NCI-H526 (cell line): ENCODE measurements at regions not wholly inside any gene's neighbourhood (a gene's known extent, or its start where the extent isn't known, plus 50 kb on each side); places are given as distances from the start of the nearest gene placed in this dataset.
"Not testable (repeated sequence)": the region's sequence is repeated elsewhere in the genome, so short reads cannot be mapped to it uniquely, and the experiment has no call there.

ENCODE experiments used
- DNase-seq, 2 experiments: peaks; one replicate each; lab custom pipeline; 2025; lab: John Stamatoyannopoulos, UW

GRCh38 chr12:19771858-19772257 is 332.6 kb downstream of the AEBP2 start:
- DNase-seq, result no peak

GRCh38 chr12:19772776-19773175 is 333.5 kb downstream of the AEBP2 start:
- no peak for DNase-seq

GRCh38 chr12:19775241-19775640 is 335.9 kb downstream of the AEBP2 start:
- no peak for DNase-seq

GRCh38 chr12:19775976-19776375 is 336.7 kb downstream of the AEBP2 start:
- DNase-seq, result not testable (repeated sequence)

- no peak for DNase-seq
Measured at GRCh38 chr12:19778172-19778571, 338.9 kb downstream of the AEBP2 start.

GRCh38 chr12:19778797-19779196 is 339.5 kb downstream of the AEBP2 start:
- DNase-seq, result no peak

GRCh38 chr12:19779395-19780056 is 340.2 kb downstream of the AEBP2 start:
- no peak for DNase-seq

GRCh38 chr12:19780460-19780859 is 341.2 kb downstream of the AEBP2 start:
- no peak for DNase-seq

GRCh38 chr12:19783547-19784444 is 344.5 kb downstream of the AEBP2 start:
- no peak for DNase-seq

GRCh38 chr12:19792028-19792427 is 352.7 kb downstream of the AEBP2 start:
- DNase-seq, result no peak

- DNase-seq, result no peak
Measured at GRCh38 chr12:19794116-19794515, 354.8 kb downstream of the AEBP2 start.

GRCh38 chr12:19799216-19799615 is 359.9 kb downstream of the AEBP2 start:
- DNase-seq, result no peak

- DNase-seq, result no peak
Measured at GRCh38 chr12:19799895-19800602, 360.8 kb downstream of the AEBP2 start.

- no peak for DNase-seq
Measured at GRCh38 chr12:19800884-19801283, 361.6 kb downstream of the AEBP2 start.

- DNase-seq, result no peak
Measured at GRCh38 chr12:19801941-19802340, 362.6 kb downstream of the AEBP2 start.

GRCh38 chr12:19802915-19803314 is 363.6 kb downstream of the AEBP2 start:
- DNase-seq, result no peak

- DNase-seq, result no peak
Measured at GRCh38 chr12:19804737-19805136, 365.4 kb downstream of the AEBP2 start.

GRCh38 chr12:19808371-19808770 is 369.1 kb downstream of the AEBP2 start:
- DNase-seq, result no peak

GRCh38 chr12:19810213-19810612 is 370.9 kb downstream of the AEBP2 start:
- DNase-seq, result no peak

- DNase-seq, result no peak
Measured at GRCh38 chr12:19811922-19812321, 372.6 kb downstream of the AEBP2 start.

GRCh38 chr12:19819231-19819630 is 379.9 kb downstream of the AEBP2 start:
- DNase-seq, result no peak

- no peak for DNase-seq
Measured at GRCh38 chr12:19822476-19822875, 383.2 kb downstream of the AEBP2 start.

- not testable (repeated sequence) for DNase-seq
Measured at GRCh38 chr12:19823326-19823725, 384.0 kb downstream of the AEBP2 start.
